ENCODE measurements at regions not wholly inside any gene's neighbourhood (a gene's known extent, or its start where the extent isn't known, plus 50 kb on each side); places are given as distances from the start of the nearest gene placed in this dataset.

DNA sequence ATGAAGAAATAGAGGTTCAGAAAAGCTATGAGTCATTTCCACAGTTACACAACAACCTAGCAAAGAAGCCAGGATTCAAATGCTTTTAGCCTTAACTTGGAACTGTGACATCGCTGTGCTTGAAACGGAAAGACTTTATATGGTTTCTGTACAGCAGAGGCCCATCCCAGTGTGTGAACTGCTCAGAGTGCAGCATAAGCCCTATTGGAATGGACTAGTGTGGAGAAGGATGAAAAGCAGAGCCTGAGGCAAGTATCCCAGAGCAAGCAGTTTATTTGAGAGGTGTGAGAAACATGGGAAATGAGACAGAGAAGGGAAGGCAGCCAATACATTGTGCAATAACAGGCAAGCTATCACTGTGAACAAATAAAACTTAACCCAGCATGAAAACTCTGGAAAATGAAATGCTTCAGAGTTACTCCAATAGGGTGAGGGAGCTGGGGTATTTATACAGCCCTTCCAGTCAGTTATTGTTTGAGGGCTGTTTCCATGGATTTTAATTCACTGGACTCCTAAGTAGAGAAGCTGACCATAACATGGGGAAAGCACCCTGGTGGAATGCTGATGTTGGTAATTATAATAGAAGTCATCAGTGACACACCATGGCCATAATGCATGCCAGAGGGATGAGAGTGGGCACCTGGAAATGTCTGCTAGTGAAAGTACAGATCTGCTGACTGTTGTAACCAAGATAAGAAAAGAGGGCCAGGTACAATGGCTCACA, 254.0 kb upstream of the POU3F3 start:
- Histone ChIP-seq H3K9ac (ENCODE audit: insufficient read depth, low read depth, low read length) (no peak overlapping the region), H3K79me2 (ENCODE audit: insufficient read depth, low read length) (no peaks in the 10 kb centered on the region), H2AFZ (ENCODE audit: low read length) (no peak overlapping the region), H3K27me3 (ENCODE audit: control insufficient read depth in 1 of 2, insufficient read depth in 2 of 2, low read length in 2 of 2) (no peaks in the 10 kb centered on the region), H3K9me3 (ENCODE audit: low read length) (0 out of 2 replicates have a peak, but pooled peaks cover 16% of the 10 kb centered on the region), H3K4me2 (ENCODE audit: low read depth, low read length) (no peak overlapping the region), H4K20me1 (ENCODE audit: insufficient read depth, low read length) (no peaks in the 10 kb centered on the region), H3K4me3 (replicated peaks in 1 of 3; ENCODE audit: insufficient read depth in 1 of 3, low read depth in 2 of 3, low read length in 3 of 3) (no peak overlapping the region), H3K36me3 (replicated peaks in 1 of 2; ENCODE audit: control insufficient read depth in 1 of 2, insufficient read depth in 2 of 2, low read length in 2 of 2) (no peaks in the 10 kb centered on the region), H3K27ac (ENCODE audit: extremely low read length, insufficient read depth, low read length) (no peak overlapping the region), H3K4me1 (ENCODE audit: insufficient read depth, low read length) (no peaks in the 10 kb centered on the region)
- ChIA-PET POLR2A (no interaction called here), CTCF (ENCODE audit: low intra/inter-chr PET ratio, low total read pairs) (no interaction called here)
- BruUV-seq (replicated peaks): no TSS peak
- no peak for DNase-seq (ENCODE audit: low spot score)
- TF ChIP-seq SMAD3 (CRISPR knock-in tag; IDR thresholded peaks at IDR 0.05) (no peak), CEBPB (IDR thresholded peaks at IDR 0.05; ENCODE audit: borderline replicate concordance, low read depth, low read length) (peak; percentile 72)
- ATAC-seq: no peak
- 0% methylated on average over 2 of the region's 2 CpGs for WGBS (ENCODE audit: low lambda C conversion rate)
- in situ Hi-C loops (cut with HindIII; ENCODE audit: extremely low pct_ligation_motif_present, low pct_unique_long_range_greater_than_20kb): no loop called here
- intact Hi-C loops (cut with micrococcal nuclease; ENCODE audit: unreplicated experiment): no loop called here
- no peak for FAIRE-seq

DNA sequence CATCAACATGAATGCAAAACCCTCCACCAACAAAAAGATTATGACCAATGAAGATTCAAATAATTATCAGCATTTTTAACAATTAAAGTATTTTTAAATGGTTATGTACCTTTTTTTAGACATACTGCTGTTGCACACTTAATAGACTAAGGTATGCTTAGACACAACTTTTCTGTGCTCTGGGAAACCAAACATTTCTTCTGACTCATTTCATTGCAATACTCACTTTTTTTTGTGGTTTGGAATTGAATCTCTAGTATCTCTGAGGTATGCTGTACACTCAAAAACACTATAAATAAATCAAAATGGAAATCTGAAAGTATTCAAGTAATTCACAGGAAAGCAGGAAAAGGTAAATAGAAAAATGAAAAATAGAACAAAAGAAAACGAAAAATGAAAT, 247.9 kb upstream of the POU3F3 start:
- H3K9ac ChIP-seq (ENCODE audit: insufficient read depth, low read depth, low read length): no peak overlapping the region
- H2AFZ ChIP-seq (ENCODE audit: low read length): no peak overlapping the region
- no peak overlapping the region for H3K4me2 ChIP-seq (ENCODE audit: low read depth, low read length)
- no peaks in the 10 kb centered on the region for H3K79me2 ChIP-seq (ENCODE audit: insufficient read depth, low read length)
- WGBS (ENCODE audit: low lambda C conversion rate): 2% methylated on average over 1 of the region's 1 CpG
- no peak overlapping the region for H3K27ac ChIP-seq (ENCODE audit: extremely low read length, insufficient read depth, low read length)
- ATAC-seq: no peak
- POLR2A ChIA-PET: no interaction called here
- peaks cover 21% of the 10 kb centered on the region; the same call in 1 of the 2 replicates for H3K9me3 ChIP-seq (ENCODE audit: low read length)
- no peak overlapping the region for H3K4me3 ChIP-seq (replicated peaks in 1 of 3; ENCODE audit: insufficient read depth in 1 of 3, low read depth in 2 of 3, low read length in 3 of 3)
- no peaks in the 10 kb centered on the region for H3K4me1 ChIP-seq (ENCODE audit: insufficient read depth, low read length)
- FAIRE-seq: no peak
- H4K20me1 ChIP-seq (ENCODE audit: insufficient read depth, low read length): no peaks in the 10 kb centered on the region
- no peaks in the 10 kb centered on the region for H3K27me3 ChIP-seq (ENCODE audit: control insufficient read depth in 1 of 2, insufficient read depth in 2 of 2, low read length in 2 of 2)
- CTCF ChIA-PET (ENCODE audit: low intra/inter-chr PET ratio, low total read pairs): no interaction called here
- no TSS peak for BruUV-seq (replicated peaks)
- intact Hi-C loops (cut with micrococcal nuclease; ENCODE audit: unreplicated experiment): no loop called here
- DNase-seq (ENCODE audit: low spot score): no peak
- H3K36me3 ChIP-seq (replicated peaks in 1 of 2; ENCODE audit: control insufficient read depth in 1 of 2, insufficient read depth in 2 of 2, low read length in 2 of 2): no peaks in the 10 kb centered on the region
- in situ Hi-C loops (cut with HindIII; ENCODE audit: extremely low pct_ligation_motif_present, low pct_unique_long_range_greater_than_20kb): no loop called here
- TF ChIP-seq BRD4 (CRISPR knock-in tag; IDR thresholded peaks at IDR 0.05): no peak
- TF ChIP-seq, protein P1, sequence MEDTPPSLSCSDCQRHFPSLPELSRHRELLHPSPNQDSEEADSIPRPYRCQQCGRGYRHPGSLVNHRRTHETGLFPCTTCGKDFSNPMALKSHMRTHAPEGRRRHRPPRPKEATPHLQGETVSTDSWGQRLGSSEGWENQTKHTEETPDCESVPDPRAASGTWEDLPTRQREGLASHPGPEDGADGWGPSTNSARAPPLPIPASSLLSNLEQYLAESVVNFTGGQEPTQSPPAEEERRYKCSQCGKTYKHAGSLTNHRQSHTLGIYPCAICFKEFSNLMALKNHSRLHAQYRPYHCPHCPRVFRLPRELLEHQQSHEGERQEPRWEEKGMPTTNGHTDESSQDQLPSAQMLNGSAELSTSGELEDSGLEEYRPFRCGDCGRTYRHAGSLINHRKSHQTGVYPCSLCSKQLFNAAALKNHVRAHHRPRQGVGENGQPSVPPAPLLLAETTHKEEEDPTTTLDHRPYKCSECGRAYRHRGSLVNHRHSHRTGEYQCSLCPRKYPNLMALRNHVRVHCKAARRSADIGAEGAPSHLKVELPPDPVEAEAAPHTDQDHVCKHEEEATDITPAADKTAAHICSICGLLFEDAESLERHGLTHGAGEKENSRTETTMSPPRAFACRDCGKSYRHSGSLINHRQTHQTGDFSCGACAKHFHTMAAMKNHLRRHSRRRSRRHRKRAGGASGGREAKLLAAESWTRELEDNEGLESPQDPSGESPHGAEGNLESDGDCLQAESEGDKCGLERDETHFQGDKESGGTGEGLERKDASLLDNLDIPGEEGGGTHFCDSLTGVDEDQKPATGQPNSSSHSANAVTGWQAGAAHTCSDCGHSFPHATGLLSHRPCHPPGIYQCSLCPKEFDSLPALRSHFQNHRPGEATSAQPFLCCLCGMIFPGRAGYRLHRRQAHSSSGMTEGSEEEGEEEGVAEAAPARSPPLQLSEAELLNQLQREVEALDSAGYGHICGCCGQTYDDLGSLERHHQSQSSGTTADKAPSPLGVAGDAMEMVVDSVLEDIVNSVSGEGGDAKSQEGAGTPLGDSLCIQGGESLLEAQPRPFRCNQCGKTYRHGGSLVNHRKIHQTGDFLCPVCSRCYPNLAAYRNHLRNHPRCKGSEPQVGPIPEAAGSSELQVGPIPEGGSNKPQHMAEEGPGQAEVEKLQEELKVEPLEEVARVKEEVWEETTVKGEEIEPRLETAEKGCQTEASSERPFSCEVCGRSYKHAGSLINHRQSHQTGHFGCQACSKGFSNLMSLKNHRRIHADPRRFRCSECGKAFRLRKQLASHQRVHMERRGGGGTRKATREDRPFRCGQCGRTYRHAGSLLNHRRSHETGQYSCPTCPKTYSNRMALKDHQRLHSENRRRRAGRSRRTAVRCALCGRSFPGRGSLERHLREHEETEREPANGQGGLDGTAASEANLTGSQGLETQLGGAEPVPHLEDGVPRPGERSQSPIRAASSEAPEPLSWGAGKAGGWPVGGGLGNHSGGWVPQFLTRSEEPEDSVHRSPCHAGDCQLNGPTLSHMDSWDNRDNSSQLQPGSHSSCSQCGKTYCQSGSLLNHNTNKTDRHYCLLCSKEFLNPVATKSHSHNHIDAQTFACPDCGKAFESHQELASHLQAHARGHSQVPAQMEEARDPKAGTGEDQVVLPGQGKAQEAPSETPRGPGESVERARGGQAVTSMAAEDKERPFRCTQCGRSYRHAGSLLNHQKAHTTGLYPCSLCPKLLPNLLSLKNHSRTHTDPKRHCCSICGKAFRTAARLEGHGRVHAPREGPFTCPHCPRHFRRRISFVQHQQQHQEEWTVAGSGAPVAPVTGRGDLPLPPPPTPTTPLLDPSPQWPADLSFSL (CRISPR knock-in tag; IDR thresholded peaks at IDR 0.05): no peak
- no peak for TF ChIP-seq KAT7 (CRISPR knock-in tag; IDR thresholded peaks at IDR 0.05; ENCODE audit: borderline replicate concordance)
- TF ChIP-seq TBL1XR1 (IDR thresholded peaks at IDR 0.05; ENCODE audit: borderline replicate concordance, low read length, partially characterized antibody): no peak
- no peak for TF ChIP-seq SOX6 (IDR thresholded peaks at IDR 0.05)
- TF ChIP-seq SOX6 (CRISPR knock-in tag; IDR thresholded peaks at IDR 0.05): no peak
- TF ChIP-seq, protein P2, sequence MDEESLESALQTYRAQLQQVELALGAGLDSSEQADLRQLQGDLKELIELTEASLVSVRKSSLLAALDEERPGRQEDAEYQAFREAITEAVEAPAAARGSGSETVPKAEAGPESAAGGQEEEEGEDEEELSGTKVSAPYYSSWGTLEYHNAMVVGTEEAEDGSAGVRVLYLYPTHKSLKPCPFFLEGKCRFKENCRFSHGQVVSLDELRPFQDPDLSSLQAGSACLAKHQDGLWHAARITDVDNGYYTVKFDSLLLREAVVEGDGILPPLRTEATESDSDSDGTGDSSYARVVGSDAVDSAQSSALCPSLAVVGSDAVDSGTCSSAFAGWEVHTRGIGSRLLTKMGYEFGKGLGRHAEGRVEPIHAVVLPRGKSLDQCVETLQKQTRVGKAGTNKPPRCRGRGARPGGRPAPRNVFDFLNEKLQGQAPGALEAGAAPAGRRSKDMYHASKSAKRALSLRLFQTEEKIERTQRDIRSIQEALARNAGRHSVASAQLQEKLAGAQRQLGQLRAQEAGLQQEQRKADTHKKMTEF (CRISPR knock-in tag; IDR thresholded peaks at IDR 0.05): no peak
- TF ChIP-seq BHLHE40 (IDR thresholded peaks at IDR 0.05; ENCODE audit: low read length): no peak
- no peak for TF ChIP-seq CBFB (CRISPR knock-in tag; IDR thresholded peaks at IDR 0.05)
- no peak for TF ChIP-seq ZNF557 (CRISPR knock-in tag; IDR thresholded peaks at IDR 0.05)

All from HepG2 (cell line).